ENCODE measurements at regions not wholly inside any gene's neighbourhood (a gene's known extent, or its start where the extent isn't known, plus 50 kb on each side); places are given as distances from the start of the nearest gene placed in this dataset.

DNA sequence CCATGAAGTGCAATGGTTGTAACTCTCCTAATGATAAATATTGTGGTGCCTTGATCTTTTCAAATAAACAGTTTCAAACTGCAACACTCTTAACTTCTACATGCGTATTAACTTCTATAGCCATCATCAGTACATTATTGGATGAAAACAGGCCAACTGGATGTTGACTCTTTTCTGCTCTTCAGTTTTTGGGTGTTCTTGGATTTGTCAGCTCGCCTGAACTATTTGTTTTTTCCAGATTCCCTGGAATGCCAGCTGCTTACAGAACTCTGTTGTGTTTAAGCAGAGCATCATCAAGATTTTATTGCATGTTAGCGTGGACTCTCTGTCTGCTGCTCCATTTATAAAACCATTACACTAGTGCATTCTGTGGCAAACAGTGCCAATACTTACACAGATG, 626.1 kb downstream of the HDGFL1 start:
- DNase-seq (ENCODE audit: insufficient read length, low spot score, missing footprints) = no peak
- no peaks in the 10 kb centered on the region for H3K27me3 ChIP-seq (ENCODE audit: insufficient read depth, low read length)
- TF ChIP-seq CTCF (IDR thresholded peaks at IDR 0.05; ENCODE audit: extremely low read depth, low read depth, low read length) = no peak
- no peaks in the 10 kb centered on the region for H3K79me2 ChIP-seq (ENCODE audit: insufficient read depth, low read length)
- H2AFZ ChIP-seq (ENCODE audit: low read length) = no peak overlapping the region
- H3K4me1 ChIP-seq (ENCODE audit: insufficient read depth, low read length) = no peaks in the 10 kb centered on the region
- H3K9me3 ChIP-seq (ENCODE audit: low read depth, low read length) = no peaks in the 10 kb centered on the region
- no peak overlapping the region for H3K4me2 ChIP-seq (ENCODE audit: insufficient read depth, low read length)
- no peaks in the 10 kb centered on the region for H4K20me1 ChIP-seq (ENCODE audit: insufficient read depth, low read length)
- H3K27ac ChIP-seq (ENCODE audit: low read depth, low read length) = no peak overlapping the region
- no peak overlapping the region for H3K4me3 ChIP-seq (ENCODE audit: insufficient read depth, low read length)
- H3K36me3 ChIP-seq (ENCODE audit: insufficient read depth, low read length) = no peaks in the 10 kb centered on the region

GRCh38 chr6:23199541-23199940, 630.2 kb downstream of the HDGFL1 start:
- H3K4me3 ChIP-seq (ENCODE audit: insufficient read depth, low read length) = no peak overlapping the region
- no peak overlapping the region for H3K4me2 ChIP-seq (ENCODE audit: insufficient read depth, low read length)
- no peaks in the 10 kb centered on the region for H3K36me3 ChIP-seq (ENCODE audit: insufficient read depth, low read length)
- no peaks in the 10 kb centered on the region for H3K9me3 ChIP-seq (ENCODE audit: low read depth, low read length)
- DNase-seq (ENCODE audit: insufficient read length, low spot score, missing footprints) = no peak
- TF ChIP-seq CTCF (IDR thresholded peaks at IDR 0.05; ENCODE audit: extremely low read depth, low read depth, low read length) = no peak
- H4K20me1 ChIP-seq (ENCODE audit: insufficient read depth, low read length) = no peaks in the 10 kb centered on the region
- no peak overlapping the region for H3K27ac ChIP-seq (ENCODE audit: low read depth, low read length)
- H2AFZ ChIP-seq (ENCODE audit: low read length) = no peak overlapping the region
- H3K27me3 ChIP-seq (ENCODE audit: insufficient read depth, low read length) = no peaks in the 10 kb centered on the region
- H3K4me1 ChIP-seq (ENCODE audit: insufficient read depth, low read length) = no peaks in the 10 kb centered on the region
- H3K79me2 ChIP-seq (ENCODE audit: insufficient read depth, low read length) = no peaks in the 10 kb centered on the region

DNA sequence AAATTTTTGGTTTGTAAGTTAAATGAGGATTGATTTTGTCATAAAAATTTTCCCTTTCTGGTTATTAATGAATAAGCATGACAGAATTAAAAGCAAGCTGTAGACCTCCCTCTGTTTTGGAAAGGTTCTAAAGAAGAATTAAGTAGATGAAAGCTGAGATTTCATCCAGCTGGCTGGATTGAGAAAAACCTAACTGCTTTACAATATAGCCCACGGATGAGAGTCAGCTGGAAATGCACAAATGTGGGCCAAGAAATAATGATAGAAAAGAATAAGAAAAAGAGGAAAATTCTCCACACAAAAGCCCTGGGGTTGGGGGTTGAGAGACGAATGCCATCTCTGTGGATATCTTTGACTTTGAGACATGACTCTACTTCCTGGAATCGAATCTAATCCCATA, 631.6 kb downstream of the HDGFL1 start:
- Histone ChIP-seq H3K4me2 (ENCODE audit: insufficient read depth, low read length) (no peak overlapping the region), H4K20me1 (ENCODE audit: insufficient read depth, low read length) (no peaks in the 10 kb centered on the region), H3K9me3 (ENCODE audit: low read depth, low read length) (no peaks in the 10 kb centered on the region), H3K36me3 (ENCODE audit: insufficient read depth, low read length) (no peaks in the 10 kb centered on the region), H3K27me3 (ENCODE audit: insufficient read depth, low read length) (no peaks in the 10 kb centered on the region), H3K27ac (ENCODE audit: low read depth, low read length) (no peak overlapping the region), H3K79me2 (ENCODE audit: insufficient read depth, low read length) (no peaks in the 10 kb centered on the region), H3K4me3 (ENCODE audit: insufficient read depth, low read length) (no peak overlapping the region), H3K4me1 (ENCODE audit: insufficient read depth, low read length) (no peaks in the 10 kb centered on the region), H2AFZ (ENCODE audit: low read length) (no peak overlapping the region)
- DNase-seq (ENCODE audit: insufficient read length, low spot score, missing footprints) = no peak
- no peak for TF ChIP-seq CTCF (IDR thresholded peaks at IDR 0.05; ENCODE audit: extremely low read depth, low read depth, low read length)

- Histone ChIP-seq H4K20me1 (ENCODE audit: insufficient read depth, low read length) (no peaks in the 10 kb centered on the region), H3K27me3 (ENCODE audit: insufficient read depth, low read length) (no peaks in the 10 kb centered on the region), H3K79me2 (ENCODE audit: insufficient read depth, low read length) (no peaks in the 10 kb centered on the region), H3K4me1 (ENCODE audit: insufficient read depth, low read length) (no peaks in the 10 kb centered on the region), H3K4me3 (ENCODE audit: insufficient read depth, low read length) (no peak overlapping the region), H3K36me3 (ENCODE audit: insufficient read depth, low read length) (no peaks in the 10 kb centered on the region), H2AFZ (ENCODE audit: low read length) (no peak overlapping the region), H3K4me2 (ENCODE audit: insufficient read depth, low read length) (no peak overlapping the region), H3K27ac (ENCODE audit: low read depth, low read length) (no peak overlapping the region), H3K9me3 (ENCODE audit: low read depth, low read length) (no peaks in the 10 kb centered on the region)
- TF ChIP-seq CTCF (IDR thresholded peaks at IDR 0.05; ENCODE audit: extremely low read depth, low read depth, low read length) = no peak
- DNase-seq (ENCODE audit: insufficient read length, low spot score, missing footprints) = no peak
Measured at GRCh38 chr6:23202207-23202606, 632.8 kb downstream of the HDGFL1 start.

All from osteoblast (primary cell).